ENCODE measurements at regions not wholly inside any gene's neighbourhood (a gene's known extent, or its start where the extent isn't known, plus 50 kb on each side); places are given as distances from the start of the nearest gene placed in this dataset.

- TF ChIP-seq CTCF (IDR thresholded peaks at IDR 0.05; ENCODE audit: low read length): no peak
- TF ChIP-seq EZH2 (IDR thresholded peaks at IDR 0.05; ENCODE audit: borderline replicate concordance, low read length): no peak
Observed at GRCh38 chr6:56756219-56756789, 113.6 kb upstream of the DST start.

All from OCI-LY1 (cell line).